Activated T-cell treated with anti-CD3 and anti-CD28 coated beads for 48 hours (primary cell): ENCODE measurements at regions not wholly inside any gene's neighbourhood (a gene's known extent, or its start where the extent isn't known, plus 50 kb on each side); places are given as distances from the start of the nearest gene placed in this dataset.
"Not testable (repeated sequence)": the region's sequence is repeated elsewhere in the genome, so short reads cannot be mapped to it uniquely, and the experiment has no call there.

Experiments
- DNase-seq: peaks from one replicate; pipeline ENCODE4 v3.0.0-alpha.2; 2020; ENCODE audit warnings: low read depth

DNA sequence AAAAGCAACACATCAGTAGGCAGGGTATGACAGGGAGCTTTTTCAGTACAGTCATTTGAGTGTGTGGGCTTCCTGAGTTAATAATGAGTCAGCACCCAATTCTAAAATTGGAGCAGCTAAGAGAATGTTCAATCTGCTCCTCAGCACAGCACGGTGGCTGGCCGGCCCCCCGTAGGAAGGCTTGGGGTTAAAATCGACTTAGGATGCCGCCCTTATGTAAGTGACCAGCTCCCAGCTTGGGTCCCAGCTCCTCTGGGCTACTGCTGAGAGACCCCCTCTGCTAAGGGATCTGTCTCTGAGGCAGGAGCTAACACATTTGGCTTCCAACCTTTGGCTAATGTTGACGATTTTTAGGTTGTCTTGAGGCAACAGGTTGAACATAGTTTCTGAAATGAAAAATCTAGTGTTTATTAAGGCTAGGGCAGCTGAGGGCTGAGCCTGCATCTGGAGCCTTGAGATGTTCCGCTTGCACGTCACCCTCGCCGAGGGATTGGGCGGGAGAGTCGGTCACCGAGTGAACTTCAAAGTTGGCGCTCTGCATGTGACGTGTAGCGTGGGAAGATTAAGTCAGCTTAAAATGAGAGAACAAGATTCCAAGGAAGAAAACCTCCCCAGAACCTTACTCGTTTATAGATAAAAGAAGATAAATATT lies 291.3 kb upstream of the PLGLB2 start:
- peak; percentile 25 for DNase-seq

DNA sequence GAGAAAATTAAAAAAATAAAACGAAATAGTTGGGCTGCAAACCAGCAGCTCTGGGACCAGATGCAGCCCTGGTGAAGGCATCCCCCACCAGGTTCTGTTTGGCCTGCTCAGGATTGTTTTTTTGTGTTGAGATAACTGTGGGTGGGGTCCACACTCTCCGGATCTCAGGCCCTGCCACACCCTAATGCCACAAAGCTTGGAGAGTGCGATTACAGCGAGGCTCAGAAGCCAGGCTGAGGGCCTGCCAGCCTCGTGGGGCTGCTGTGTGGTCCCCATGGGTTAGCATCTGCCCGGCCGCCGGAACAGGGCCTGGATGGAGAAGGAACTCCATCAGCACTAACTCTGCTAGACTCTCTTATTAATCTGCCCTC lies 290.8 kb upstream of the PLGLB2 start:
- DNase-seq, result not testable (repeated sequence)

GRCh38 chr2:87458938-87459337 lies 288.9 kb upstream of the PLGLB2 start:
- not testable (repeated sequence) for DNase-seq

GRCh38 chr2:87460104-87460503 lies 287.8 kb upstream of the PLGLB2 start:
- DNase-seq, result not testable (repeated sequence)

GRCh38 chr2:87460662-87461061 lies 287.2 kb upstream of the PLGLB2 start:
- DNase-seq, result not testable (repeated sequence)

GRCh38 chr2:87461671-87462070 lies 286.2 kb upstream of the PLGLB2 start:
- not testable (repeated sequence) for DNase-seq

DNA sequence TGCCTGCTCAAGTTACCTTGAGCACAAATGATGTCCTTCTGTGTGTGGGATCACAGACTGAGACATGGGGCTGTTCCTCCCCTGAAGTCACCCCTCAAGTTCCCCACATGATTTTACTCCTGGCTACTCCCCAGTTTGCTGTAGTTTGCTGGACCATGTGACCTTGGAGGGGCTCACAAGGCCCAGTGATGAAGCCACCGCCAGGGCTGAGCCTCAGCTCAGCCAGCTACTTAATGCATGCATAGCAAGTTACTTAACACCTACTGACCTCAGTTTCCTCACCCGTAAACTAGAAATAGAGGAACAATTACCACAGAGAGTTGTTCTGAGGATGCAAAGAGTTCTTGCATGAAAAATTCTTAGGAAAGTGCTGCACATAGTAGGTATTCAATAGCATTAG lies 283.7 kb upstream of the PLGLB2 start:
- not testable (repeated sequence) for DNase-seq

- DNase-seq, result not testable (repeated sequence)
Observed at GRCh38 chr2:87465730-87466129, 282.2 kb upstream of the PLGLB2 start.

- peak; percentile 66 for DNase-seq
Observed at GRCh38 chr2:87466591-87467120, 281.2 kb upstream of the PLGLB2 start.

- DNase-seq, result not testable (repeated sequence)
Observed at GRCh38 chr2:87468429-87468981, 279.4 kb upstream of the PLGLB2 start.

- peak; percentile 45 for DNase-seq
Observed at GRCh38 chr2:87469180-87470151, 278.4 kb upstream of the PLGLB2 start.

- DNase-seq, result peak; percentile 59
Observed at GRCh38 chr2:87470381-87471380, 277.2 kb upstream of the PLGLB2 start.

- DNase-seq, result not testable (repeated sequence)
Observed at GRCh38 chr2:87471478-87471877, 276.4 kb upstream of the PLGLB2 start.

GRCh38 chr2:87476223-87476872 lies 271.5 kb upstream of the PLGLB2 start:
- DNase-seq, result not testable (repeated sequence)

GRCh38 chr2:87476936-87477335 lies 271.0 kb upstream of the PLGLB2 start:
- peak; percentile 35 for DNase-seq

DNA sequence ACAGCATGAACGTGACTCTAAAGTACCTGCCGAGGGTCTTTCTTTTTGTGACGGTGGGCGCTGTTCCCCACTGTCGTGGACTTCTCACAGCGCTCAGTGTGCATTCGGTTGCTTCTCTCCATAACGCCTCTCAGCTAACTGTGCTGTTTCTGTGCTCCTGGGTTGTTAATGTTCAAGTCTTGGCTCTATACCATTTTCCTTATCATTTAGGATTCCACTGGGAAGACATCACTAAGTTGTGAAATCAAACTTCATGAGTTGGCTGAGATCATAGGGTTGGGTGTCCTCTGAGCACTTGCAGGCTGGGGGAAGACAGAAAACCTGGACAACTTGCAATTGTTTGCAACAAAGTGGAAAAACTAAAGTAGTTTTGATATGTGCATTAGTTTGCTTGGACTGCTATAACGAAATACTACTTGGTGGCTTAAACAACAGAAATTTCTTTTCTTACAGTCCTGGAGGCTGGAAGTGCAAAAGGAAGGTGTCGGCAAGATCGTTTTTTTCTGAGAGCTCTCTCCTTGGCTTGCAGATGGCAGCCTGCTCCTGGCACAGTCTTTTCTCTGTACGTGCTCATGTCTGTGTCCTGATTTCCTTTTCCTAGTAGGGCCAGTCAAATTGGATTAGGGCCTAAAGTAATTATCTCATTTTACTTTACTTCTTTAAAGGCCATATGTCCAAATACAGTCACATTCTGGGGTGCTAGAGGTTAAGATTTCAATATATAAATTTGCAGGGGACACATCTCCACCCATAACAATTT lies 270.0 kb upstream of the PLGLB2 start:
- DNase-seq, result not testable (repeated sequence)

GRCh38 chr2:87478911-87479310 lies 269.0 kb upstream of the PLGLB2 start:
- DNase-seq, result not testable (repeated sequence)

DNA sequence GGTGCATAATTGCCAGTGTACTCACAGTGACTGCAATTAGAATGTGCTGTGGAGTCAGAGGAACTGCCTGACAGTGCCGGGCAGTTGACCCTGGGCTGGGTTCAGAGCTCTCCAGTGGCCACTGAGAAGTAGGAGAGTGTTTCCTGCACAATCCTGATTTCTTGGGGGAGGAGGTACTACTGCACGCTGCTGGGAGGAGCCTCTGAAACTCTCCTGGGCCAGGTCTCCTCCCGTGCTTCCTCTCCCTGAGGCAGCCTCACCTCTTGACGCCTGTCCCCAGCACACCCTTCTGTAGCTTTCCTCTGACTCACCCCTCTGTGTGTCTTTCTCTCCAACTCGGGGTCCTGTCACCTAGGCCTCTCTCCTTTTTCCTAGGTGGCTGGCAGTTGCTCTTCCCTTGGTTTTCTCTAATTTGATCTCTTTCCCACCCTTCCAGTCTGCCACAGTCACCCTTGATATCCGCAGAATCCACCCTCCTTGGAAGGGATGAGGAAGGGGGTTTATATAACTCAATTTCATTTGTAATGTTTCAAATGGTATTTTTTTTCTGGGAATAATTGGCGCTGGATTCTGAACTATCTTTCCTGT lies 264.7 kb upstream of the PLGLB2 start:
- DNase-seq, result not testable (repeated sequence)

DNA sequence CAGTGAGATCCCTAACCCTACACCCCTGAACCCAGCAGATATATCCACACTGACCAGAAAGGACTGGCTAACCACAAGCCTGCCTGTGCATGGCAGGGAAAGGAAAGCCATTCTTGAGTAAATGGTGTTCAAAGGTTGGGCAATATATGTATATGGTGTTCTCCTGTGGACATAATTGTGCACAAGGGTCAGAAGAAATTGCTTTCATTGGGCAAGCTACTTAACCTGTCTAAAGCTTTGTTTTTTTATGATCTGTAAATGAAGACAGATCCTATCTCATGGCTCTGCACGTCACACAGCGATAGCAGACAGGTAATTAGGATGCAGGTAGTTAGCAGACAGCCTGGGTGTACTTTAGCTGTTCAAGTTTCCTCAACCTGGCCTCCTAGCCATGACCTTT lies 263.5 kb upstream of the PLGLB2 start:
- not testable (repeated sequence) for DNase-seq
